ENCODE measurements at regions not wholly inside any gene's neighbourhood (a gene's known extent, or its start where the extent isn't known, plus 50 kb on each side); places are given as distances from the start of the nearest gene placed in this dataset.

DNA sequence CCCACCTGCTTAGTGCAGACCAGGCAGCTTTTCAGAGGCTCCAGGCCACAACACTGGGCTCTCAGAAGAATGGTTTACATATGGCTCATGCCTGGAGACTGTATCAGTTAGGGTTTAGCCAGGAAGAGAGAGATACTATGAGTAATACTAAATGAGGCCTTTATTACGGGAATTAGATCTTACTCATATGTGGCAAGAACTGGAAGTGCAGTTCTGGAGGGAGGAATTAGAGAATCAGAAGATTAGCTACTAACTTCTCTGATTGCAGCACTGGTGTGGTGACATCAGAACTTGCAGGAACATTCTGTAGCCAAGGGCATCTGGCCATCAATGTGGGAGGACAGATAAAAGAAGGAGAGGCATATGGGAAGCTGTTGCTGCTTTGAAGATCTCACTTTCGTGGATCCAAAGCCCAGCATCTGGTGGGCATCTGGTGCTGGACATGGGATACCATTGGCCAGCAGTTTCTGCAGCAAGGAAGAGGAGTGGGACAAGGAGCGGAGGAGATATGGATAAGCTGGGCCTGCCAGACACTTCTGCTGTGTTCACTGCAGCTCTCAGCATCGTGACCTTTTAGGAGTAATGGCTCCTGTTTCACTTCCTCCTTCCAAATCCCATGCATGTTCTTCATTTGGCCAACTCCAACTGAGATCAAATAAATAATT, 248.5 kb downstream of the BTBD3 start:
- TF ChIP-seq, protein P1, sequence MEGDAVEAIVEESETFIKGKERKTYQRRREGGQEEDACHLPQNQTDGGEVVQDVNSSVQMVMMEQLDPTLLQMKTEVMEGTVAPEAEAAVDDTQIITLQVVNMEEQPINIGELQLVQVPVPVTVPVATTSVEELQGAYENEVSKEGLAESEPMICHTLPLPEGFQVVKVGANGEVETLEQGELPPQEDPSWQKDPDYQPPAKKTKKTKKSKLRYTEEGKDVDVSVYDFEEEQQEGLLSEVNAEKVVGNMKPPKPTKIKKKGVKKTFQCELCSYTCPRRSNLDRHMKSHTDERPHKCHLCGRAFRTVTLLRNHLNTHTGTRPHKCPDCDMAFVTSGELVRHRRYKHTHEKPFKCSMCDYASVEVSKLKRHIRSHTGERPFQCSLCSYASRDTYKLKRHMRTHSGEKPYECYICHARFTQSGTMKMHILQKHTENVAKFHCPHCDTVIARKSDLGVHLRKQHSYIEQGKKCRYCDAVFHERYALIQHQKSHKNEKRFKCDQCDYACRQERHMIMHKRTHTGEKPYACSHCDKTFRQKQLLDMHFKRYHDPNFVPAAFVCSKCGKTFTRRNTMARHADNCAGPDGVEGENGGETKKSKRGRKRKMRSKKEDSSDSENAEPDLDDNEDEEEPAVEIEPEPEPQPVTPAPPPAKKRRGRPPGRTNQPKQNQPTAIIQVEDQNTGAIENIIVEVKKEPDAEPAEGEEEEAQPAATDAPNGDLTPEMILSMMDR (conservative IDR thresholded peaks at IDR 0.05; ENCODE audit: low read depth, low read length) = peak; percentile 13
- DNase-seq (ENCODE audit: low read depth) = peak; percentile 92
- H3K4me3 ChIP-seq (ENCODE audit: low read depth, low read length) = no peak overlapping the region

DNA sequence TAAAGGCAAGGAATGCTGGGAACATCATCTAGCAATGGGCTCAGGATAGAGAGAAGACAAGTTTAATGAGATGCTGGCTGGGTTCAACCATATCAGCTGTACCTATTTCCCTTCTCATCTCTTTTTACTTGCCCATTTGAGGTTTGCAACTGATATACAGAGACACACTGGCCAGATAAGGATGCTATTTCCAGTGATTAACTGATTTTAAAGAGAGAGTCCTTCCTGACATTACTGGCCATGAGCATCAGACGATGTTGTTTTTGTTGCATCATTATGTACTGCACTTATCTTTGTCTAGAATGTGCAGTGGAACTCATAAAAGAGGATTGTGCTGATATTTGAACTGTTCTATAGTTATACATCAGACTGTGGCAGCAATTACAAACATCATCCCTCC, 252.7 kb downstream of the BTBD3 start:
- TF ChIP-seq, protein P1 (conservative IDR thresholded peaks at IDR 0.05; ENCODE audit: low read depth, low read length) = no peak
- H3K4me3 ChIP-seq (ENCODE audit: low read depth, low read length) = no peak overlapping the region
- DNase-seq (ENCODE audit: low read depth) = no peak

DNA sequence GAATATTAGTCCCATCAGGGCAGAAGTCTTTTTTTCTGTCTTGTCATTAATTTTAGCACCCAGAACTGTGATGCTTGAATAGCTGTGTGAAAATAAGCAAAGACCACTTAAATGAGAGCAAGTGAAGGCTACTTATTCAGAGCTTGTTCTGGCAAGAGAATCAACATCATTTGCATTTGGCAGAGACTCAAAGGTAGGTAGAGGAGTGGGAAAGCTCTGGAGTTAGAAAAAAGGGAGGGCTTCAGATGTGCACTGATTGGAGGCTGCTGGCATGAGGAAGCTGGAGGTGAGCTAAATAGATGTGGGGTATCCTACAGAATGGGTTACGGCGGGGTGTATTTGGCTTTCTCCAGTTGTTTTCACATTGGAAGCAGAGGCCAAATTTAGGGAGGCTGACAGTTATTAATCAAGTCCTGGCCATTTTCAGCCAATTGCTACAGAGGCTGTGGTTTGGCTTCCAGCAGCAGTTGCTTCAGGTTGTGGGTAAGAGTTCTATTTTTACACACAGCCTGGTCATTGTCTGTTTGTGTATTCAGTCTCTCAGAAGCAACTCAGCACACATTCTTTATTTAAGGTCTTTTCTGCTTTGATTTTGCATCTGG, 254.3 kb downstream of the BTBD3 start:
- no peak overlapping the region for H3K4me3 ChIP-seq (ENCODE audit: low read depth, low read length)
- DNase-seq (ENCODE audit: low read depth) = peak; percentile 87
- TF ChIP-seq, protein P1 (conservative IDR thresholded peaks at IDR 0.05; ENCODE audit: low read depth, low read length) = no peak

DNA sequence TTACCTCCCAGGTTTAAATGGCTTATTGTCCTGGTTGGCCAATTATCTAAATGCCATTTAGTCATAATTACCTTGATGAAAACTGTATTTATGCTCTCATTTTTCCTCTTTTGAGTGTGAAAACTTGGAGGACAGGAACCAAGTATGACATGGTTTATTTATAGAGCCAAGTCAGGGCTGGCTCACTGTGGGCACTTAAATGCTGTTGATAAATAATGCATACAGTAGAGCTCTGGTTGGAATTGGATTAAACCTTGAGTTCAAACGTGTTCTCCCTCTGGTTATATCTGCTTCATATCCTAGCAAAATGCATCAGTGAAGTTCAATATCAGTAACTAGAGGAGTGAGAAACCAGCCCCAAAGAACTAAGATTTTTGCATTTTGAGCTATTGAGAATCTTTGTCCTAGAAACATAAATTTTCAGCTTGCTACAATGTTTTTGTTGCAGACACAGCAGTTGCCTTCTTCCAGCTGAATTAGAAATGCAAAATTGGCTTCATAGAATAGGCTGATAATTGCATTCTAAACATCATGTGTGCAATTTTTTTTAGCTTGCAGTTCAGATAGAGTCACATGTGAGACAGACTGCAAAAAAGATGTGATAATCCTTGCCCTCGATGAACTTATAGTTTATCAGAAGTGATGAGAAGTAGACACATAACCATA, 255.8 kb downstream of the BTBD3 start:
- TF ChIP-seq, protein P1 (conservative IDR thresholded peaks at IDR 0.05; ENCODE audit: low read depth, low read length) = no peak
- DNase-seq (ENCODE audit: low read depth) = no peak
- H3K4me3 ChIP-seq (ENCODE audit: low read depth, low read length) = no peak overlapping the region

DNA sequence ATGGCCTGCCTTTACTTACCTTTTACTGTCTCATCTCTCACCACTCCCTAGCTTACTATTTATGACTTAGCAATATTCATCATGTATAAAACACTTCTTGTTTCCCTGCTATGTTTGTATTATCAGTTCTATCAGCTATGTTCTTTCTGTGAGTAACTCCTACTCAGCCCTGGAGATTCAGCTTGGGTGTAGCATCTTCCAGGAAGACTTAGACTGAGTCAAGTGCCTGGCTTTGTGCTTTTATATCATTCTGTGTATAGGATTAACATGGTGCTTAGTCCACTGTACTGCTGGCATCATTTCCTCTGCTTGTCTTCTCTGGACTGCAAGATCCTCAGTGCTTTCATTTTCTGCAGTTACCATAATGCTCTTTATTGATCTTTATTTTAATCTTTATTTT, 257.8 kb downstream of the BTBD3 start:
- TF ChIP-seq, protein P1 (conservative IDR thresholded peaks at IDR 0.05; ENCODE audit: low read depth, low read length) = no peak
- no peak overlapping the region for H3K4me3 ChIP-seq (ENCODE audit: low read depth, low read length)
- no peak for DNase-seq (ENCODE audit: low read depth)

DNA sequence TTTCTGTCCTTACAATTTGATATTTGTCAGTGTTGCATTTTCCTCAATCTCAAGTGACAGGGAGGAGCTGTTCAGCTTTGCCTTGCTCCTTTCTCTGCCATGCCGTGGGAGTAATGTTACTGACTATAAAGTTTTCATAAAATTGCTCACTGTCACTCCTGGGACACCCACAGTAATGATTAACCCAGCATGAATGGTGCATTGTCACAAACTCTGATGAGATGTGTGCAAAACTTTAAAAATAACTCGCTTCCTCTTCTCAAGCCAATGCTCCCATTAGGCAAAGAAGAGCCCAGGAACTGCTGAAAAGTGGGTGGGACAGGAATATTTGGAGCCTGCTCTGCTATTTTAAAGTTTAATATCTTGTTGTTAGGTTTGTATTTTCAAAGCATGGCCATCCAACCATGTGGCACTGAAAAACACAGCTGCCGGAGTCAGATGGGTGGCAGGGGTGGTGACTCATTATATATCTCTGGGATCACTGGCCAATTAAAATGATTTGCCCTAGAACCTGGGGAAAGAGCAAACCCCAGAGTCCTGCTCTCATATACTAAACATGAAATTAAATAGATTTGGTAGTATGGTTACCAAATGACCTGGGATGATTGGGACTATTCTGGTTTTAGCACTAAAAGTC, 260.1 kb downstream of the BTBD3 start:
- no peak for DNase-seq (ENCODE audit: low read depth)
- no peak overlapping the region for H3K4me3 ChIP-seq (ENCODE audit: low read depth, low read length)
- TF ChIP-seq, protein P1 (conservative IDR thresholded peaks at IDR 0.05; ENCODE audit: low read depth, low read length) = no peak

All from choroid plexus epithelial cell (primary cell).